SU-DHL-6 (cell line): ENCODE measurements at regions not wholly inside any gene's neighbourhood (a gene's known extent, or its start where the extent isn't known, plus 50 kb on each side); places are given as distances from the start of the nearest gene placed in this dataset.

Experiments used
- H2AFZ ChIP-seq: fragments of 200-600 bp; sonication (generic); 2 replicates; pipeline ENCODE4 v1.6.1; 2014; ENCODE audit warnings: low read depth, mild to moderate bottlenecking, moderate library complexity, mixed read lengths, antibody characterized with exemption, low read length; ENCODE audit not compliant: severe bottlenecking
- H3F3A ChIP-seq: fragments of 200-600 bp; shearing (Covaris generic); 2 replicates; pipeline ENCODE4 v1.6.0; 2016; ENCODE audit warnings: antibody characterized with exemption, mild to moderate bottlenecking; ENCODE audit not compliant: insufficient read depth
- H3K27ac ChIP-seq: fragments of 200-600 bp; sonication (generic); 2 replicates; pipeline ENCODE4 v1.5.1; 2016; ENCODE audit warnings: low read depth, mild to moderate bottlenecking, low read length, moderate library complexity, mixed read lengths
- H3K27me3 ChIP-seq: fragments of 200-600 bp; sonication (generic), shearing (Covaris generic); 2 replicates; pipeline ENCODE4 v1.6.0; 2014; ENCODE audit warnings: mild to moderate bottlenecking, low read length
- H3K36me3 ChIP-seq: fragments of 200-600 bp; sonication (generic); 2 replicates; pipeline ENCODE4 v1.6.1; 2014; ENCODE audit warnings: mild to moderate bottlenecking, low read length, mixed read lengths
- H3K4me2 ChIP-seq: fragments of 300-600, 200-600 bp; shearing (Covaris generic), sonication (generic); 2 replicates; pipeline ENCODE4 v1.6.0; 2014; ENCODE audit warnings: low read length, low read depth, mild to moderate bottlenecking; ENCODE audit not compliant: poor library complexity, severe bottlenecking
- H3K4me3 ChIP-seq: fragments of 200-600 bp; sonication (generic); 2 replicates; pipeline ENCODE4 v1.5.1; 2014; ENCODE audit warnings: antibody characterized with exemption, low read length, mild to moderate bottlenecking, mixed read lengths; ENCODE audit not compliant: insufficient read depth, poor library complexity, severe bottlenecking
- H3K79me2 ChIP-seq: fragments of 200-600 bp; sonication (generic); 2 replicates; pipeline ENCODE4 v1.6.1; 2014; ENCODE audit warnings: mild to moderate bottlenecking, low read length, moderate library complexity; ENCODE audit not compliant: insufficient read depth
- H3K9ac ChIP-seq: fragments of 200-600 bp; sonication (generic); 2 replicates; pipeline ENCODE4 v1.7.0; 2014; ENCODE audit warnings: mild to moderate bottlenecking, low read length
- H3K9me2 ChIP-seq: fragments of 200-600 bp; sonication (generic); replicated peaks from 2 replicates; pipeline ENCODE4 v1.6.1; 2014; ENCODE audit warnings: low read length; ENCODE audit not compliant: insufficient read depth
- H3K9me3 ChIP-seq: fragments of 200-600 bp; sonication (generic); 2 replicates; pipeline ENCODE4 v1.6.1; 2014; ENCODE audit warnings: low read length, mixed read lengths; ENCODE audit not compliant: insufficient read depth
- H4K20me1 ChIP-seq: fragments of 200-600 bp; sonication (generic); 2 replicates; pipeline ENCODE4 v1.6.1; 2014; ENCODE audit warnings: low read depth, mild to moderate bottlenecking, antibody characterized with exemption, low read length, moderate library complexity, mixed read lengths
- CTCF ChIP-seq: fragments of 200-600 bp; sonication (generic); IDR thresholded peaks from one replicate; pipeline ENCODE4 v1.5.1; 2017; ENCODE audit warnings: antibody characterized with exemption, mild to moderate bottlenecking, low read length, moderate library complexity; ENCODE audit not compliant: insufficient read depth, poor library complexity, severe bottlenecking
- EZH2phosphoT487 ChIP-seq: fragments of 200-600 bp; sonication (generic), shearing (Covaris generic); conservative IDR thresholded peaks from 2 replicates; pipeline ENCODE4 v1.6.1; 2018; ENCODE audit warnings: mild to moderate bottlenecking, antibody characterized with exemption, low read length, moderate library complexity, mixed read lengths

GRCh38 chr2:49371128-49371701 lies 216.9 kb upstream of the FSHR start:
- Histone ChIP-seq H3K9me2 (no peaks in the 10 kb centered on the region), H3K79me2 (no peaks in the 10 kb centered on the region), H3K9me3 (no peaks in the 10 kb centered on the region), H3K9ac (no peak overlapping the region), H3K36me3 (no peaks in the 10 kb centered on the region), H3F3A (no peaks in the 10 kb centered on the region), H2AFZ (no peak overlapping the region), H3K4me3 (no peak overlapping the region), H3K4me2 (no peak overlapping the region), H4K20me1 (no peaks in the 10 kb centered on the region), H3K27ac (no peak overlapping the region), H3K27me3 (no peaks in the 10 kb centered on the region)
- no peak for TF ChIP-seq CTCF
- no peak for TF ChIP-seq EZH2phosphoT487

GRCh38 chr2:49369650-49370049 lies 215.3 kb upstream of the FSHR start:
- no peak overlapping the region for H3K4me3 ChIP-seq
- TF ChIP-seq CTCF (no peak), EZH2phosphoT487 (no peak)
- no peak overlapping the region for H3K4me2 ChIP-seq
- H3K9me3 ChIP-seq, result no peaks in the 10 kb centered on the region
- H3K9ac ChIP-seq, result no peak overlapping the region
- no peaks in the 10 kb centered on the region for H4K20me1 ChIP-seq
- no peaks in the 10 kb centered on the region for H3K36me3 ChIP-seq
- no peak overlapping the region for H3K27ac ChIP-seq
- H3F3A ChIP-seq, result no peaks in the 10 kb centered on the region
- no peaks in the 10 kb centered on the region for H3K79me2 ChIP-seq
- no peak overlapping the region for H2AFZ ChIP-seq
- H3K27me3 ChIP-seq, result no peaks in the 10 kb centered on the region
- H3K9me2 ChIP-seq, result no peaks in the 10 kb centered on the region

GRCh38 chr2:49369101-49369500 lies 214.8 kb upstream of the FSHR start:
- Histone ChIP-seq H3K36me3 (no peaks in the 10 kb centered on the region), H3K4me3 (no peak overlapping the region), H3K9ac (no peak overlapping the region), H3K9me3 (no peaks in the 10 kb centered on the region), H3K27ac (no peak overlapping the region), H3K27me3 (no peaks in the 10 kb centered on the region), H3F3A (no peaks in the 10 kb centered on the region), H4K20me1 (no peaks in the 10 kb centered on the region), H3K9me2 (no peaks in the 10 kb centered on the region), H2AFZ (no peak overlapping the region), H3K79me2 (no peaks in the 10 kb centered on the region), H3K4me2 (no peak overlapping the region)
- TF ChIP-seq CTCF (no peak), EZH2phosphoT487 (no peak)
